SK-N-SH treated with all-trans-retinoic acid at 6 μM for 48 hours (cell line): ENCODE measurements at regions not wholly inside any gene's neighbourhood (a gene's known extent, or its start where the extent isn't known, plus 50 kb on each side); places are given as distances from the start of the nearest gene placed in this dataset.

Experiments used
- ARNTL ChIP-seq: fragments of 450-650 bp; formaldehyde crosslinking; IDR thresholded peaks from 2 replicates; pipeline ENCODE4 v1.5.0; 2020; ENCODE audit warnings: low read depth, mild to moderate bottlenecking, moderate library complexity, borderline replicate concordance
- BACH2 ChIP-seq: fragments of 250-450 bp; sonication (Bioruptor Pico); IDR thresholded peaks from 2 replicates; pipeline ENCODE4 v1.9.0; 2021; ENCODE audit warnings: mild to moderate bottlenecking, borderline replicate concordance
- CREB5 ChIP-seq: fragments of 250-450 bp; sonication (Bioruptor Pico); IDR thresholded peaks from 2 replicates; pipeline ENCODE4 v1.5.1; 2020; ENCODE audit warnings: low read depth, mild to moderate bottlenecking, moderate library complexity
- CSDC2 ChIP-seq: fragments of 250-450 bp; sonication (Bioruptor Pico); IDR thresholded peaks from 2 replicates; pipeline ENCODE4 v1.5.0; 2020; ENCODE audit warnings: mild to moderate bottlenecking, moderate library complexity
- ESRRG ChIP-seq: fragments of 250-450 bp; sonication (Bioruptor Pico); IDR thresholded peaks from 2 replicates; pipeline ENCODE4 v1.6.1; 2021; ENCODE audit warnings: mild to moderate bottlenecking
- GLIS3 ChIP-seq: fragments of 250-450 bp; sonication (Bioruptor Pico); IDR thresholded peaks from 2 replicates; pipeline ENCODE4 v1.5.0; 2020; ENCODE audit warnings: mild to moderate bottlenecking, moderate library complexity
- POU6F1 ChIP-seq: fragments of 250-450 bp; sonication (Bioruptor Pico); IDR thresholded peaks from 2 replicates; pipeline ENCODE4 v1.8.0; 2021; ENCODE audit warnings: low read depth, mild to moderate bottlenecking, moderate library complexity, borderline replicate concordance
- PPARA ChIP-seq: fragments of 250-450 bp; sonication (Bioruptor Pico); IDR thresholded peaks from 2 replicates; pipeline ENCODE4 v1.5.0; 2020; ENCODE audit warnings: mild to moderate bottlenecking, borderline replicate concordance
- SNAI2 ChIP-seq: fragments of 250-450 bp; sonication (Bioruptor Pico); IDR thresholded peaks from 2 replicates; pipeline ENCODE4 v1.5.0; 2020; ENCODE audit warnings: mild to moderate bottlenecking, moderate library complexity
- TOX ChIP-seq: fragments of 250-450 bp; sonication (Bioruptor Pico); IDR thresholded peaks from 2 replicates; pipeline ENCODE4 v1.8.0; 2021; ENCODE audit warnings: mild to moderate bottlenecking, moderate library complexity, borderline replicate concordance
- ZFP3 ChIP-seq: fragments of 250-450 bp; sonication (Bioruptor Pico); IDR thresholded peaks from 2 replicates; pipeline ENCODE4 v1.5.0; 2020; ENCODE audit warnings: mild to moderate bottlenecking, moderate library complexity
- ZFP30 ChIP-seq: fragments of 450-650 bp; formaldehyde crosslinking; IDR thresholded peaks from 2 replicates; pipeline ENCODE4 v1.5.0; 2022; ENCODE audit warnings: mild to moderate bottlenecking, moderate library complexity
- ZNF565 ChIP-seq: fragments of 450-650 bp; formaldehyde crosslinking; conservative IDR thresholded peaks from 2 replicates; pipeline ENCODE4 v1.5.0; 2020; ENCODE audit warnings: low read depth, mild to moderate bottlenecking, moderate library complexity
- TF ChIP-seq, protein P1 (sequence below): fragments of 250-450 bp; sonication (Bioruptor Pico); IDR thresholded peaks from 2 replicates; pipeline ENCODE4 v1.8.0; 2020; ENCODE audit warnings: mild to moderate bottlenecking, moderate library complexity, borderline replicate concordance

DNA sequence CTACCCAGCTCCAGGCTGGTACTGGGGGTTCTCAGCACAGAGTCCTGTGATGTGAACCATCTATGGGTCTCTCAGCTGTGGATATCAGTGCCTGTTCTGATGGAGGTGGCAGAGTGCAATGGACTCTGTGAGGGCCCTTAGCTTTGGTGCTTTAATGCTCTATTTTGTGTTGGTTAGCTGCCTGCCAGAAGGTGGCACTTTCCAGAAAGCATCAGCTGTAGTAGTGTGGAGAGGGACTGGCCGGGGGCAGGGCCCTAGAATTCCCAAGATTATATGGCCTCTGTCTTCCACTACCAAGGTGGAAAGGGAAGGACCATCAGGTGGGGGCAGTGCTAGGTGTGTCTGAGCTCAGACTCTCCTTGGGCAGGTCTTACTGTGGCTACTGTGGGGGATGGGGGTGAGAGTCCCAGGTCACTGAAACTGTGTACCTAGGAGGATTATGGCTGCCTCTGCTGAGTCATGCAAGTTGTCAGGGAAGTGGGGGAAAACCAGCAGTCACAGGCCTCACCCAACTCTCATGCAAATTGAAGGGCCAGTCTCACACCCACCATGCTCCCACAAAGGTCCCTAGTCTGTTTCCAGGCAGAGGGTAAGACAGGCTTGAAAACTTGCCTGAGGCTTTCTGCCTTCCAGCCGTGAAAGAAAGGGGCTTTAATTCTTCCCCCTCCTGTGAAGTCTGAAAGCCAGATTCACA, 878.1 kb downstream of the C12orf50 start:
- TF ChIP-seq BACH2 (CRISPR knock-in tag), result no peak
- TF ChIP-seq PPARA (CRISPR knock-in tag), result no peak
- TF ChIP-seq SNAI2 (CRISPR knock-in tag), result no peak
- TF ChIP-seq CREB5 (CRISPR knock-in tag), result no peak
- TF ChIP-seq, protein P1, sequence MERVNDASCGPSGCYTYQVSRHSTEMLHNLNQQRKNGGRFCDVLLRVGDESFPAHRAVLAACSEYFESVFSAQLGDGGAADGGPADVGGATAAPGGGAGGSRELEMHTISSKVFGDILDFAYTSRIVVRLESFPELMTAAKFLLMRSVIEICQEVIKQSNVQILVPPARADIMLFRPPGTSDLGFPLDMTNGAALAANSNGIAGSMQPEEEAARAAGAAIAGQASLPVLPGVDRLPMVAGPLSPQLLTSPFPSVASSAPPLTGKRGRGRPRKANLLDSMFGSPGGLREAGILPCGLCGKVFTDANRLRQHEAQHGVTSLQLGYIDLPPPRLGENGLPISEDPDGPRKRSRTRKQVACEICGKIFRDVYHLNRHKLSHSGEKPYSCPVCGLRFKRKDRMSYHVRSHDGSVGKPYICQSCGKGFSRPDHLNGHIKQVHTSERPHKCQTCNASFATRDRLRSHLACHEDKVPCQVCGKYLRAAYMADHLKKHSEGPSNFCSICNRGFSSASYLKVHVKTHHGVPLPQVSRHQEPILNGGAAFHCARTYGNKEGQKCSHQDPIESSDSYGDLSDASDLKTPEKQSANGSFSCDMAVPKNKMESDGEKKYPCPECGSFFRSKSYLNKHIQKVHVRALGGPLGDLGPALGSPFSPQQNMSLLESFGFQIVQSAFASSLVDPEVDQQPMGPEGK (CRISPR knock-in tag), result no peak
- TF ChIP-seq ZFP3 (CRISPR knock-in tag), result no peak
- TF ChIP-seq GLIS3 (CRISPR knock-in tag), result no peak
- TF ChIP-seq ZFP30 (CRISPR knock-in tag), result no peak
- TF ChIP-seq ARNTL (CRISPR knock-in tag), result no peak
- no peak for TF ChIP-seq ZNF565 (CRISPR knock-in tag)
- TF ChIP-seq CSDC2 (CRISPR knock-in tag), result no peak
- TF ChIP-seq ESRRG, result no peak
- TF ChIP-seq POU6F1 (CRISPR knock-in tag), result no peak
- no peak for TF ChIP-seq TOX
